ENCODE measurements at regions not wholly inside any gene's neighbourhood (a gene's known extent, or its start where the extent isn't known, plus 50 kb on each side); places are given as distances from the start of the nearest gene placed in this dataset.

- Histone ChIP-seq H3K9me3 (ENCODE audit: insufficient read depth in 2 of 2, low read depth in 1 of 2, low read length in 1 of 2) (peaks cover 11 to 16% of the 10 kb centered on the region in 2 experiments), H3K79me1 (ENCODE audit: low read depth, low read length) (no peaks in the 10 kb centered on the region), H3K79me2 (ENCODE audit: control insufficient read depth in 1 of 2, insufficient read depth in 2 of 2, low read length in 2 of 2) (no peaks in the 10 kb centered on the region), H3K27ac (ENCODE audit: low read depth, low read length) (no peak overlapping the region), H3K23ac (ENCODE audit: insufficient read length) (no peak overlapping the region), H3K23me2 (ENCODE audit: low read depth, low read length) (no peaks in the 10 kb centered on the region), H3K9ac (replicated peaks in 1 of 4; ENCODE audit: extremely low read depth in 1 of 4, low read depth in 3 of 4, low read length in 3 of 4) (no peak overlapping the region), H2BK120ac (replicated peaks; ENCODE audit: low read depth, low read length) (no peak overlapping the region), H3K18ac (ENCODE audit: extremely low read depth, low read length) (no peak overlapping the region), H3K27me3 (replicated peaks in 1 of 4; ENCODE audit: control insufficient read depth in 3 of 4, extremely low read depth in 1 of 4, insufficient read depth in 3 of 4, low read length in 3 of 4) (no peaks in the 10 kb centered on the region), H3K14ac (ENCODE audit: insufficient read length) (no peak overlapping the region), H2BK15ac (ENCODE audit: low read length) (no peak overlapping the region), H3K4me1 (replicated peaks in 1 of 4; ENCODE audit: control insufficient read depth in 3 of 4, insufficient read depth in 4 of 4, low read length in 3 of 4) (no peaks in the 10 kb centered on the region), H4K8ac (ENCODE audit: extremely low read depth, insufficient read depth, low read length) (no peak overlapping the region), H2BK5ac (ENCODE audit: low read depth, low read length) (no peak overlapping the region), H2BK20ac (ENCODE audit: low read length) (no peak overlapping the region), H3K4ac (replicated peaks; ENCODE audit: insufficient read length, low read depth, low read length) (no peak overlapping the region), H4K91ac (replicated peaks; ENCODE audit: insufficient read length, low read length) (no peak overlapping the region), H3K4me3 (ENCODE audit: extremely low read depth in 1 of 4, insufficient read depth in 2 of 4, low read depth in 3 of 4, low read length in 4 of 4) (no peak overlapping the region), H4K20me1 (replicated peaks in 1 of 2; ENCODE audit: control insufficient read depth in 1 of 2, insufficient read depth in 2 of 2, low read length in 2 of 2) (no peaks in the 10 kb centered on the region), H4K5ac (ENCODE audit: insufficient read length, low read depth, low read length) (no peak overlapping the region), H2AFZ (ENCODE audit: low read length) (no peak overlapping the region), H2BK12ac (ENCODE audit: low read depth, low read length) (no peak overlapping the region), H2AK5ac (ENCODE audit: low read depth, low read length) (no peak overlapping the region), H3K36me3 (ENCODE audit: control insufficient read depth in 2 of 4, insufficient read depth in 4 of 4, low read length in 3 of 4) (no peaks in the 10 kb centered on the region), H3K4me2 (ENCODE audit: insufficient read depth in 1 of 2, low read depth in 2 of 2, low read length in 2 of 2) (no peak overlapping the region), H3K56ac (replicated peaks; ENCODE audit: insufficient read length, low read depth, low read length) (no peak overlapping the region)
- ChIA-PET POLR2A (ENCODE audit: partially characterized antibody) (no interaction called here), CTCF (ENCODE audit: partially characterized antibody) (no interaction called here)
- DNase-seq (ENCODE audit: low read depth in 1 of 2, low spot score in 2 of 2) (no peak), FAIRE-seq (no peak)
- no peak for TF ChIP-seq RNF2 (IDR thresholded peaks at IDR 0.05; ENCODE audit: borderline replicate concordance, low read depth, low read length, missing control alignments, poor library complexity, severe bottlenecking)
- TF ChIP-seq JUND (IDR thresholded peaks at IDR 0.05; ENCODE audit: low read length) = no peak
- TF ChIP-seq HDAC6 (IDR thresholded peaks at IDR 0.05; ENCODE audit: low read depth, low read length) = no peak
- TF ChIP-seq CREB1 (IDR thresholded peaks at IDR 0.05) = no peak
- TF ChIP-seq GTF2F1 (IDR thresholded peaks at IDR 0.05; ENCODE audit: borderline replicate concordance, low read depth, low read length) = no peak
- no peak for TF ChIP-seq GABPA (IDR thresholded peaks at IDR 0.05; ENCODE audit: borderline replicate concordance, insufficient read depth, low read length)
- TF ChIP-seq TEAD4 (IDR thresholded peaks at IDR 0.05; ENCODE audit: low read depth, low read length) = no peak
- TF ChIP-seq SP1 (IDR thresholded peaks at IDR 0.05; ENCODE audit: low read depth, low read length) = no peak
- no peak for TF ChIP-seq RFX5 (IDR thresholded peaks at IDR 0.05; ENCODE audit: borderline replicate concordance, low read depth, low read length)
- no peak for TF ChIP-seq YY1 (IDR thresholded peaks at IDR 0.05; ENCODE audit: low read depth, low read length)
- TF ChIP-seq, protein P1, sequence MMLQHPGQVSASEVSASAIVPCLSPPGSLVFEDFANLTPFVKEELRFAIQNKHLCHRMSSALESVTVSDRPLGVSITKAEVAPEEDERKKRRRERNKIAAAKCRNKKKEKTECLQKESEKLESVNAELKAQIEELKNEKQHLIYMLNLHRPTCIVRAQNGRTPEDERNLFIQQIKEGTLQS (IDR thresholded peaks at IDR 0.05; ENCODE audit: insufficient read depth, low read depth, low read length) = no peak
Measured at GRCh38 chr6:90918361-90918760, 331.5 kb upstream of the MAP3K7 start.

All from H1 (cell line).